HG02588 (cell line): ENCODE measurements at regions not wholly inside any gene's neighbourhood (a gene's known extent, or its start where the extent isn't known, plus 50 kb on each side); places are given as distances from the start of the nearest gene placed in this dataset.
"Not testable (repeated sequence)": the region's sequence is repeated elsewhere in the genome, so short reads cannot be mapped to it uniquely, and the experiment has no call there.

Experiments
- ATAC-seq: cut with Tn5 transposase; IDR thresholded peaks from one replicate; pipeline ENCODE4 v1.9.1; 2021; ENCODE audit warnings: mild to moderate bottlenecking, moderate library complexity; ENCODE audit not compliant: unreplicated experiment

- ATAC-seq, result no peak
Measured at GRCh38 chr7:83749495-83749894, 100.6 kb upstream of the SEMA3E start.

- ATAC-seq, result no peak
Measured at GRCh38 chr7:83739527-83739926, 90.6 kb upstream of the SEMA3E start.

- no peak for ATAC-seq
Measured at GRCh38 chr7:83738291-83738835, 89.4 kb upstream of the SEMA3E start.

- ATAC-seq, result no peak
Measured at GRCh38 chr7:83732305-83732704, 83.4 kb upstream of the SEMA3E start.

GRCh38 chr7:83731154-83731553 is 82.2 kb upstream of the SEMA3E start:
- ATAC-seq, result no peak

- ATAC-seq, result not testable (repeated sequence)
Measured at GRCh38 chr7:83716923-83717322, 68.0 kb upstream of the SEMA3E start.

- peak; percentile 49 for ATAC-seq
Measured at GRCh38 chr7:83708531-83708930, 59.6 kb upstream of the SEMA3E start.

- no peak for ATAC-seq
Measured at GRCh38 chr7:83704564-83704963, 55.6 kb upstream of the SEMA3E start.

GRCh38 chr7:83702446-83702845 is 53.5 kb upstream of the SEMA3E start:
- ATAC-seq, result no peak

- ATAC-seq, result no peak
Measured at GRCh38 chr7:83701736-83702135, 52.8 kb upstream of the SEMA3E start.
